ENCODE measurements at regions not wholly inside any gene's neighbourhood (a gene's known extent, or its start where the extent isn't known, plus 50 kb on each side); places are given as distances from the start of the nearest gene placed in this dataset.

DNA sequence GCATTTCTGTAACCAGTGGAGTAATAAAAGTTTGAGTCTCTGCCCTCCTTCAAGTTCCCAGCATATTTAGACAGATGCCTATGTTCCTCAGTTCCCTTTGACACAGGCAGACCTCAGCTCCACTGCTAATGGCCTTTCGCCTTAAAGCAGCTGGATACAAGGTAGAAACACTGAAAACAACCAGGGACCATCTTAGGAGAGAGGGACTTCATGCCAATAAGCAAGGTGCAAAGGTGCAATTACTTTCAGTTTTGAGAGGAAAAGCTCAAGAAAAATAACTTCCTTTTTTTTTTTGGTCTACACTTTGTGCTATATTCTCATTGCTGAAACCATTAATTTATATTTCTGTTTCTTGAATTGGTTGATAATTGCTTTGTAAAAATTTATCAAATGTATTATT, 781.9 kb upstream of the GALNTL6 start:
- TF ChIP-seq, protein P1, sequence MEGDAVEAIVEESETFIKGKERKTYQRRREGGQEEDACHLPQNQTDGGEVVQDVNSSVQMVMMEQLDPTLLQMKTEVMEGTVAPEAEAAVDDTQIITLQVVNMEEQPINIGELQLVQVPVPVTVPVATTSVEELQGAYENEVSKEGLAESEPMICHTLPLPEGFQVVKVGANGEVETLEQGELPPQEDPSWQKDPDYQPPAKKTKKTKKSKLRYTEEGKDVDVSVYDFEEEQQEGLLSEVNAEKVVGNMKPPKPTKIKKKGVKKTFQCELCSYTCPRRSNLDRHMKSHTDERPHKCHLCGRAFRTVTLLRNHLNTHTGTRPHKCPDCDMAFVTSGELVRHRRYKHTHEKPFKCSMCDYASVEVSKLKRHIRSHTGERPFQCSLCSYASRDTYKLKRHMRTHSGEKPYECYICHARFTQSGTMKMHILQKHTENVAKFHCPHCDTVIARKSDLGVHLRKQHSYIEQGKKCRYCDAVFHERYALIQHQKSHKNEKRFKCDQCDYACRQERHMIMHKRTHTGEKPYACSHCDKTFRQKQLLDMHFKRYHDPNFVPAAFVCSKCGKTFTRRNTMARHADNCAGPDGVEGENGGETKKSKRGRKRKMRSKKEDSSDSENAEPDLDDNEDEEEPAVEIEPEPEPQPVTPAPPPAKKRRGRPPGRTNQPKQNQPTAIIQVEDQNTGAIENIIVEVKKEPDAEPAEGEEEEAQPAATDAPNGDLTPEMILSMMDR (IDR thresholded peaks at IDR 0.05; ENCODE audit: extremely low read depth in 1 of 2, insufficient read depth in 1 of 2, low read depth in 1 of 2, low read length in 2 of 2) = no peak
- no peak for TF ChIP-seq POLR2AphosphoS5 (IDR thresholded peaks at IDR 0.05; ENCODE audit: insufficient read depth, low read depth, low read length)
- TF ChIP-seq EZH2 (IDR thresholded peaks at IDR 0.05; ENCODE audit: borderline replicate concordance, low read depth, low read length, severe bottlenecking) = no peak
- TF ChIP-seq POLR2A (IDR thresholded peaks at IDR 0.05; ENCODE audit: low read depth, low read length) = no peak
- no peak for TF ChIP-seq MAX (IDR thresholded peaks at IDR 0.05; ENCODE audit: insufficient read depth, insufficient read length)
- TF ChIP-seq MYC (IDR thresholded peaks at IDR 0.05; ENCODE audit: low read depth, low read length) = no peak
- no peak for TF ChIP-seq JUN (IDR thresholded peaks at IDR 0.05; ENCODE audit: borderline replicate concordance, insufficient read depth, insufficient read length, low read depth)
